HepG2 (cell line): ENCODE measurements at regions not wholly inside any gene's neighbourhood (a gene's known extent, or its start where the extent isn't known, plus 50 kb on each side); places are given as distances from the start of the nearest gene placed in this dataset.

Experiments used
- ATAC-seq: fragments of 200-7000 bp; cut with Tn5 transposase; 3 replicates; pipeline ENCODE4 v1.9.1; 2020; ENCODE audit warnings: mild to moderate bottlenecking, moderate library complexity
- BruUV-seq: library from RNA; stranded (reverse); fragments of 400-500 nt; replicated peaks from 2 replicates; lab custom pipeline; 2021; lab: Mats Ljungman, UMichigan
- CTCF ChIA-PET: fragments of 300-600 bp; formaldehyde crosslinking; extraction: SDS; loops from one replicate; lab custom pipeline; 2021; ENCODE audit warnings: low total read pairs, inconsistent platforms, low intra/inter-chr PET ratio; lab: Yijun Ruan, JAX
- POLR2A ChIA-PET: fragments of 350-600 bp; sonication (Branson Sonifier 250); formaldehyde crosslinking; loops from one replicate; lab custom pipeline; 2020; ENCODE audit warnings: antibody characterized with exemption, inconsistent platforms; lab: Yijun Ruan, JAX
- DNase-seq: peaks from one replicate; pipeline ENCODE4 v3.0.0-alpha.2; 2015; ENCODE audit warnings: low spot score
- FAIRE-seq: peaks from 3 replicates; lab custom pipeline; 2011; peaks lifted over from hg19 to GRCh38; lab: Jason Lieb, UNC
- H2AFZ ChIP-seq: one replicate; pipeline ENCODE4 v1.6.1; 2011; ENCODE audit warnings: low read length, inconsistent platforms
- H3K27ac ChIP-seq: fragments of 300-600 bp; 3 replicates; pipeline ENCODE4 v1.8.0; 2011; ENCODE audit warnings: mixed run types, mild to moderate bottlenecking, mixed read lengths, low read length, inconsistent platforms; ENCODE audit not compliant: insufficient read depth; ENCODE audit errors: extremely low read length
- H3K27me3 ChIP-seq, 2 experiments: fragments of 200-600 bp in 1 of 2; 2 replicates in 1 of 2; 3 replicates in 1 of 2; pipeline versions ENCODE4 v1.6.0 to v1.8.0; 2011; ENCODE audit warnings: low read length in 2 of 2, mild to moderate bottlenecking in 2 of 2, moderate library complexity in 2 of 2, inconsistent platforms in 1 of 2; ENCODE audit not compliant: insufficient read depth in 2 of 2, control insufficient read depth in 1 of 2
- H3K36me3 ChIP-seq, 2 experiments: fragments of 200-600 bp in 1 of 2; replicated peaks in 1 of 2; 2 replicates in 1 of 2; 3 replicates in 1 of 2; pipeline versions ENCODE4 v1.5.1 to v1.8.0; 2011; ENCODE audit warnings: low read length in 2 of 2, inconsistent platforms in 1 of 2; ENCODE audit not compliant: insufficient read depth in 2 of 2, control insufficient read depth in 1 of 2
- H3K4me1 ChIP-seq: 2 replicates; pipeline ENCODE4 v1.5.1; 2012; ENCODE audit warnings: low read length, inconsistent platforms; ENCODE audit not compliant: insufficient read depth
- H3K4me2 ChIP-seq: 2 replicates; pipeline ENCODE4 v1.6.0; 2011; ENCODE audit warnings: low read depth, low read length, inconsistent platforms
- H3K4me3 ChIP-seq, 3 experiments: fragments of 200-600 bp in 1 of 3; sonication (generic), shearing (Covaris generic) in 1 of 3; replicated peaks in 1 of 3; 2 replicates each; pipeline ENCODE4 v1.5.1; 2011 to 2016; ENCODE audit warnings: low read length in 3 of 3, inconsistent platforms in 2 of 3, low read depth in 2 of 3, mild to moderate bottlenecking in 2 of 3, control low read depth in 1 of 3, mixed read lengths in 1 of 3; ENCODE audit not compliant: insufficient read depth in 1 of 3
- H3K79me2 ChIP-seq: one replicate; pipeline ENCODE4 v1.6.1; 2011; ENCODE audit warnings: low read length, inconsistent platforms; ENCODE audit not compliant: insufficient read depth
- H3K9ac ChIP-seq: 2 replicates; pipeline ENCODE4 v1.6.0; 2011; ENCODE audit warnings: mild to moderate bottlenecking, low read depth, low read length, inconsistent platforms; ENCODE audit not compliant: insufficient read depth
- H3K9me3 ChIP-seq: 2 replicates; pipeline ENCODE4 v1.5.1; 2012; ENCODE audit warnings: mild to moderate bottlenecking, low read length
- H4K20me1 ChIP-seq: 2 replicates; pipeline ENCODE4 v1.6.0; 2011; ENCODE audit warnings: inconsistent platforms, mild to moderate bottlenecking, low read length, moderate library complexity; ENCODE audit not compliant: insufficient read depth
- CREB1 ChIP-seq, 2 experiments: fragments of 450-650 bp in 1 of 2; IDR thresholded peaks; 2 replicates each; pipeline ENCODE4 v1.6.1; 2016 to 2017; ENCODE audit warnings: control low read depth in 1 of 2, mild to moderate bottlenecking in 1 of 2, missing compliant biosample characterization in 1 of 2, missing genetic modification characterization in 1 of 2
- CREM ChIP-seq, 2 experiments: sonication (generic) in 1 of 2; formaldehyde crosslinking in 1 of 2; IDR thresholded peaks; 2 replicates each; pipeline versions ENCODE4 v1.4.0 to v1.6.1; 2016 to 2020; ENCODE audit warnings: antibody characterized with exemption in 1 of 2, mild to moderate bottlenecking in 1 of 2, missing genetic modification reagents in 1 of 2
- SRSF9 ChIP-seq: fragments of 200-400 bp; formaldehyde crosslinking; IDR thresholded peaks from 2 replicates; pipeline ENCODE4 v1.6.1; 2018; ENCODE audit warnings: borderline replicate concordance, mild to moderate bottlenecking, low read depth, low read length; ENCODE audit not compliant: insufficient read depth, poor library complexity, severe bottlenecking
- YEATS4 ChIP-seq: sonication (generic); formaldehyde crosslinking; IDR thresholded peaks from 2 replicates; pipeline ENCODE4 v1.4.0; 2020; ENCODE audit warnings: missing genetic modification reagents, borderline replicate concordance
- ZNF556 ChIP-seq: sonication (generic); formaldehyde crosslinking; IDR thresholded peaks from 2 replicates; pipeline ENCODE4 v1.4.0; 2020; ENCODE audit warnings: mild to moderate bottlenecking, missing genetic modification reagents, borderline replicate concordance
- ZNF660 ChIP-seq: sonication (generic); formaldehyde crosslinking; IDR thresholded peaks from 2 replicates; pipeline ENCODE4 v1.5.1; 2020; ENCODE audit warnings: mild to moderate bottlenecking, low read depth, missing genetic modification reagents, borderline replicate concordance
- ZNF878 ChIP-seq: sonication (generic); formaldehyde crosslinking; IDR thresholded peaks from 2 replicates; pipeline ENCODE4 v1.8.1; 2023; ENCODE audit warnings: mild to moderate bottlenecking, missing genetic modification reagents, moderate library complexity
- WGBS: methylation state at CpG from one replicate; pipeline ENCODE4 v1.1.6; 2017; ENCODE audit warnings: low lambda C conversion rate; 5-methylcytosine and 5-hydroxymethylcytosine counted together
- in situ Hi-C: cut with HindIII; loops from 2 replicates; pipeline ENCODE4 v1.10.0; 2017; ENCODE audit warnings: low pct_unique_long_range_greater_than_20kb; ENCODE audit not compliant: extremely low pct_ligation_motif_present
- intact Hi-C: fragments of 100-400 bp; cut with micrococcal nuclease; formaldehyde crosslinking; loops from one replicate; pipeline ENCODE4 v1.10.0; 2022; ENCODE audit not compliant: unreplicated experiment
- TF ChIP-seq, protein P1 (sequence below): sonication (generic); formaldehyde crosslinking; IDR thresholded peaks from 2 replicates; pipeline ENCODE4 v1.9.0; 2021; ENCODE audit warnings: missing genetic modification reagents, borderline replicate concordance

DNA sequence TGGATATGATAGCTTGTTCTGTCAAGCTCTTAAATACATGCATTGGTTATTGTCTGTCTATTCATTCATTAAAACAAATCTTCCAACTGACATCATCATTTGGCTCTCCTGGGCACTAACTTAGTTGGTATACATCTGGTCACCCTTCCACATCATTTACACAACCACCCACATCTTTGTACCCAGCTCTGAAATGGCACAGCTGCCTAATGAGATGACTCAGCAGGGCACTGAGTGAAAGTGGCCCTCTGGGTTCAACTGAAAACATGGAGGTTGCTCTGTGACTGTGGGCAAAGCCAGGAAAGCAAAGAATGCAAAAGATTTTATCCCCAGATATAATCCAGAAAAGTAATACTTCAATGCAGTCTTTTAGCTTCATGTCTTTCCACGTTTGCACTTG is 234.0 kb upstream of the MAP2 start:
- CTCF ChIA-PET = no interaction called here
- Histone ChIP-seq H3K27me3 (no peaks in the 10 kb centered on the region), H2AFZ (no peak overlapping the region), H3K79me2 (no peaks in the 10 kb centered on the region), H3K27ac (no peak overlapping the region), H3K36me3 (no peaks in the 10 kb centered on the region), H3K4me3 (no peak overlapping the region), H3K4me2 (no peak overlapping the region), H3K9ac (no peak overlapping the region), H3K4me1 (no peaks in the 10 kb centered on the region), H4K20me1 (no peaks in the 10 kb centered on the region), H3K9me3 (no peaks in the 10 kb centered on the region)
- ATAC-seq = no peak
- no peak for DNase-seq
- POLR2A ChIA-PET = no interaction called here
- BruUV-seq = no TSS peak
- TF ChIP-seq ZNF660 (CRISPR knock-in tag) (no peak), ZNF878 (no peak), CREM (IDR thresholded peaks at IDR 0.05) (no peak), CREM (CRISPR knock-in tag; IDR thresholded peaks at IDR 0.05) (no peak), SRSF9 (no peak), YEATS4 (CRISPR knock-in tag) (no peak), CREB1 (IDR thresholded peaks at IDR 0.05) (no peak), CREB1 (CRISPR knock-in tag; IDR thresholded peaks at IDR 0.05) (no peak), ZNF556 (CRISPR knock-in tag) (no peak)
- TF ChIP-seq, protein P1, sequence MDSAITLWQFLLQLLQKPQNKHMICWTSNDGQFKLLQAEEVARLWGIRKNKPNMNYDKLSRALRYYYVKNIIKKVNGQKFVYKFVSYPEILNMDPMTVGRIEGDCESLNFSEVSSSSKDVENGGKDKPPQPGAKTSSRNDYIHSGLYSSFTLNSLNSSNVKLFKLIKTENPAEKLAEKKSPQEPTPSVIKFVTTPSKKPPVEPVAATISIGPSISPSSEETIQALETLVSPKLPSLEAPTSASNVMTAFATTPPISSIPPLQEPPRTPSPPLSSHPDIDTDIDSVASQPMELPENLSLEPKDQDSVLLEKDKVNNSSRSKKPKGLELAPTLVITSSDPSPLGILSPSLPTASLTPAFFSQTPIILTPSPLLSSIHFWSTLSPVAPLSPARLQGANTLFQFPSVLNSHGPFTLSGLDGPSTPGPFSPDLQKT (CRISPR knock-in tag) = no peak
- intact Hi-C loops (no loop called here), in situ Hi-C loops (no loop called here)
- 0% methylated on average over 1 of the region's 1 CpG for WGBS
- no peak for FAIRE-seq
